CD14-positive monocyte (primary cell): ENCODE measurements at regions not wholly inside any gene's neighbourhood (a gene's known extent, or its start where the extent isn't known, plus 50 kb on each side); places are given as distances from the start of the nearest gene placed in this dataset.

Experiments used
- DNase-seq, 3 donors: peaks; one replicate each; pipeline ENCODE4 v3.0.0-alpha.2; 2011 to 2022
- H2AFZ ChIP-seq: 2 replicates; pipeline ENCODE4 v1.6.0; 2012; ENCODE audit warnings: mild to moderate bottlenecking, low read depth, low read length, inconsistent platforms; ENCODE audit not compliant: insufficient read depth, poor library complexity, severe bottlenecking
- H3K27ac ChIP-seq, 2 donors: 1 replicate in 1 of 2; 2 replicates in 1 of 2; pipeline ENCODE4 v1.5.1; 2012 to 2013; ENCODE audit warnings: low read length in 2 of 2, control low read depth in 1 of 2, inconsistent platforms in 1 of 2, low read depth in 1 of 2, mild to moderate bottlenecking in 1 of 2
- H3K27me3 ChIP-seq, 2 donors: one replicate each; pipeline versions ENCODE4 v1.6.0 to v1.6.1; 2011 to 2013; ENCODE audit warnings: low read length in 2 of 2; ENCODE audit not compliant: control insufficient read depth in 2 of 2, insufficient read depth in 2 of 2
- H3K36me3 ChIP-seq, 2 donors: replicated peaks in 1 of 2; 1 replicate in 1 of 2; 2 replicates in 1 of 2; pipeline versions ENCODE4 v1.5.1 to v1.6.1; 2012 to 2013; ENCODE audit warnings: low read length in 2 of 2, control low read depth in 1 of 2, inconsistent platforms in 1 of 2, mild to moderate bottlenecking in 1 of 2; ENCODE audit not compliant: insufficient read depth in 2 of 2, control insufficient read depth in 1 of 2
- H3K4me1 ChIP-seq, 2 donors: 1 replicate in 1 of 2; 2 replicates in 1 of 2; pipeline versions ENCODE4 v1.5.1 to v1.6.1; 2012 to 2013; ENCODE audit warnings: low read length in 2 of 2, control low read depth in 1 of 2, inconsistent platforms in 1 of 2, mild to moderate bottlenecking in 1 of 2, moderate library complexity in 1 of 2; ENCODE audit not compliant: insufficient read depth in 2 of 2, control insufficient read depth in 1 of 2
- H3K4me2 ChIP-seq: replicated peaks from 2 replicates; pipeline ENCODE3; 2012; ENCODE audit warnings: low read length, moderate library complexity, mild to moderate bottlenecking; ENCODE audit not compliant: poor library complexity, severe bottlenecking; ENCODE audit errors: extremely low read depth
- H3K4me3 ChIP-seq, 3 experiments: fragments of 200-600 bp in 1 of 3; sonication (generic) in 1 of 3; replicated peaks in 1 of 3; 1 replicate in 2 of 3; 2 replicates in 1 of 3; pipeline ENCODE4 v1.5.1; 2011 to 2013; ENCODE audit warnings: low read length in 3 of 3, mild to moderate bottlenecking in 3 of 3, control low read depth in 2 of 3, low read depth in 2 of 3, inconsistent platforms in 1 of 3, moderate library complexity in 1 of 3
- H3K79me2 ChIP-seq: 2 replicates; pipeline ENCODE4 v1.6.0; 2012; ENCODE audit warnings: mild to moderate bottlenecking, control low read depth, inconsistent platforms, low read length, moderate library complexity; ENCODE audit not compliant: insufficient read depth
- H3K9ac ChIP-seq: 2 replicates; pipeline ENCODE4 v1.6.0; 2017; ENCODE audit warnings: low read length, mild to moderate bottlenecking; ENCODE audit not compliant: insufficient read depth, poor library complexity, severe bottlenecking
- H3K9me3 ChIP-seq, 2 donors: replicated peaks in 1 of 2; 1 replicate in 1 of 2; 2 replicates in 1 of 2; pipeline versions ENCODE4 v1.5.1 to v1.6.1; 2012 to 2013; ENCODE audit warnings: low read length in 2 of 2, control low read depth in 1 of 2; ENCODE audit not compliant: control insufficient read depth in 1 of 2, insufficient read depth in 1 of 2
- H4K20me1 ChIP-seq: 2 replicates; pipeline ENCODE4 v1.6.0; 2012; ENCODE audit warnings: mild to moderate bottlenecking, low read length, control low read depth, moderate library complexity; ENCODE audit not compliant: insufficient read depth
- H3K27ac Mint-ChIP-seq, 7 donors: one replicate each; pipeline ENCODE4 v1.8.0; 2020; ENCODE audit warnings: mild to moderate bottlenecking in 7 of 7, mixed read lengths in 7 of 7, moderate library complexity in 6 of 7, inconsistent platforms in 2 of 7
- H3K27me3 Mint-ChIP-seq, 3 donors: one replicate each; pipeline ENCODE4 v1.8.0; 2021 to 2022; ENCODE audit warnings: low read depth in 3 of 3, mild to moderate bottlenecking in 3 of 3, mixed read lengths in 3 of 3, moderate library complexity in 3 of 3, inconsistent platforms in 1 of 3
- H3K36me3 Mint-ChIP-seq, 2 donors: one replicate each; pipeline ENCODE4 v1.8.0; 2020; ENCODE audit warnings: mixed read lengths in 2 of 2, inconsistent platforms in 1 of 2, mild to moderate bottlenecking in 1 of 2
- H3K4me1 Mint-ChIP-seq: one replicate; pipeline ENCODE4 v1.8.0; 2020; ENCODE audit warnings: mild to moderate bottlenecking, mixed read lengths
- H3K4me3 Mint-ChIP-seq, 2 donors: one replicate each; pipeline ENCODE4 v1.8.0; 2020; ENCODE audit warnings: mild to moderate bottlenecking in 2 of 2, mixed read lengths in 2 of 2, moderate library complexity in 1 of 2
- H3K9me3 Mint-ChIP-seq, 7 donors: one replicate each; pipeline ENCODE4 v1.8.0; 2020 to 2022; ENCODE audit warnings: mixed read lengths in 7 of 7, mild to moderate bottlenecking in 6 of 7, moderate library complexity in 6 of 7, inconsistent platforms in 2 of 7
- whole genome bisulfite sequencing: methylation state at CpG from one replicate; pipeline ENCODE4 v1.1.5; 2013; ENCODE audit warnings: missing lambda C conversion rate; ENCODE audit not compliant: insufficient coverage; 5-methylcytosine and 5-hydroxymethylcytosine counted together
- intact Hi-C, 2 donors: fragments of 100-400 bp; cut with micrococcal nuclease; formaldehyde crosslinking; loops; one replicate each; pipeline versions ENCODE4 v1.15.0 to v1.15.1; 2023
- TF ChIP-seq, protein P1 (sequence below): fragments of 200-600 bp; IDR thresholded peaks from one replicate; pipeline ENCODE4 v1.8.0; 2022; ENCODE audit warnings: antibody characterized with exemption, mild to moderate bottlenecking

DNA sequence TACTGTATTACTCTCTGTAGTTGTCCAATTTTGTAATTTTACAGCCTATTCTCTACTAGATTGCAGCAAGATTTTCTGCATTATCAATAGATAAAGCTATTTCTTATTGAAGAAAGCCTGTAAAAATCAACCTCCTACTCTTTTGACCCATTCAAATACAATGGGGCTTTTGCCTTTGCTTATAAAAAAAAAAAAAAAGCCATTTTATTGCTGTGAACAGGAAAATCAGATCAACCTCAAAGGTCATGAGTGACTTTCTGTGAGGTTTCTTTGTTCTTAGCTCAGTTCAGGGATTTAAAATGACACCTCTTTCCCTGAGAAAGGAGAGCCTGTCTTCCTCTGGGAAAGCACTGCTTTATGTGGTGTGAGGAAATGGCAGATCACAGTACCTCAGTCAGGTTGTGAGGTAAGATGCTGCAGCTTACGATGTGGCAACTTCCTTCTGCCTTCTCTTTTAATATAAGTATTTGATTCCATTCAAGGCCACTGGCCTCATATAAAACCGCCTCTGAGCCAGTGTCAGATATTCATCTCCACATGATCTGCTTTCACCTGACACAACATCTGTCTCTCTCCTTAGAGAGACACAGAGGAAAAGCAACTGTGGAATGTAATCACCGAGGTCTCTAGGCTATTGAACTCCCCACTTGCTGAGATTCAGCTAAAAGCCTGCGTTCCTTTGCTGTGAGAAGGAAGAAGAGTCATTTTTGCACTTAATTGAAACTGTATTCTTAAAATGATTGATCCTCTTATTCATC lies 161.5 kb upstream of the MB21D2 start:
- Histone ChIP-seq H3K9ac (no peak overlapping the region), H3K27ac (no peak overlapping the region), H3K4me3 (no peak overlapping the region), H2AFZ (no peak overlapping the region), H4K20me1 (no peaks in the 10 kb centered on the region), H3K4me1 (no peaks in the 10 kb centered on the region), H3K36me3 (no peaks in the 10 kb centered on the region), H3K27me3 (no peaks in the 10 kb centered on the region), H3K9me3 (no peaks in the 10 kb centered on the region), H3K4me2 (no peak overlapping the region), H3K79me2 (no peaks in the 10 kb centered on the region)
- Mint-ChIP-seq H3K27ac (no peak overlapping the region), H3K4me3 (no peak overlapping the region), H3K4me1 (no peaks in the 10 kb centered on the region), H3K9me3 (peaks cover 0 to 7% (median 2%) of the 10 kb centered on the region in 7 donors), H3K36me3 (no peaks in the 10 kb centered on the region), H3K27me3 (peaks cover 0 to 2% (median 0%) of the 10 kb centered on the region in 3 donors)
- DNase-seq, result no peak
- WGBS, result 67% methylated on average over 1 of the region's 4 CpGs
- TF ChIP-seq, protein P1, sequence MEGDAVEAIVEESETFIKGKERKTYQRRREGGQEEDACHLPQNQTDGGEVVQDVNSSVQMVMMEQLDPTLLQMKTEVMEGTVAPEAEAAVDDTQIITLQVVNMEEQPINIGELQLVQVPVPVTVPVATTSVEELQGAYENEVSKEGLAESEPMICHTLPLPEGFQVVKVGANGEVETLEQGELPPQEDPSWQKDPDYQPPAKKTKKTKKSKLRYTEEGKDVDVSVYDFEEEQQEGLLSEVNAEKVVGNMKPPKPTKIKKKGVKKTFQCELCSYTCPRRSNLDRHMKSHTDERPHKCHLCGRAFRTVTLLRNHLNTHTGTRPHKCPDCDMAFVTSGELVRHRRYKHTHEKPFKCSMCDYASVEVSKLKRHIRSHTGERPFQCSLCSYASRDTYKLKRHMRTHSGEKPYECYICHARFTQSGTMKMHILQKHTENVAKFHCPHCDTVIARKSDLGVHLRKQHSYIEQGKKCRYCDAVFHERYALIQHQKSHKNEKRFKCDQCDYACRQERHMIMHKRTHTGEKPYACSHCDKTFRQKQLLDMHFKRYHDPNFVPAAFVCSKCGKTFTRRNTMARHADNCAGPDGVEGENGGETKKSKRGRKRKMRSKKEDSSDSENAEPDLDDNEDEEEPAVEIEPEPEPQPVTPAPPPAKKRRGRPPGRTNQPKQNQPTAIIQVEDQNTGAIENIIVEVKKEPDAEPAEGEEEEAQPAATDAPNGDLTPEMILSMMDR, result no peak
- intact Hi-C loops, result no loop called here

DNA sequence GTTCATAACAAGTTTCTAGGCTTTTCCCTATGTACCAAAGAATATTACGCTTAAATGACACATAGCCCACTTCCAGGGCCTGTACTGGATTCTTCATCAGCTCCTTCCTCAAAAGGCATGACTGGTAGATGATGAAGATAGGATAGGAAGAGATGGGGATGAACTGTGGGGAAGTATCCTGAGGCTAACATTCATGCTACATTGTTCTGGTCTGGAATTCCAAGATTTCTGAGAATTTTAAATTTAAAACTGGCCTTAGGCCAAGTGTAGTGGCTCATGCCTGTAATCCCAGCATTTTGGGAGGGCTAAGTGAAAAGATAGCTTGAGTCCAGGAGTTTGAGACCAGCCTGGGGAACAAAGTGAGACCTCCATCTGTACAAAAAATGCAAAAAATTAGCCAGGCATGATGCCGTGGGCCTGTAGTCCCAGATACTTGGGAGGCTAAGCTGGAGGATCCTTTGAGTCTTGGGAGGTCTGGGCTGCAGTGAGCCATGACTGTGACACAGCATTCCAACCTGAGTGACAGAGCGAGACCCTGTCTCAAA lies 160.1 kb upstream of the PLAAT1 start:
- no peaks in the 10 kb centered on the region for H4K20me1 ChIP-seq
- no peak overlapping the region for H2AFZ ChIP-seq
- no peaks in the 10 kb centered on the region for H3K27me3 ChIP-seq
- no peaks in the 10 kb centered on the region for H3K4me1 ChIP-seq
- no peak overlapping the region for H3K9ac ChIP-seq
- no peaks in the 10 kb centered on the region for H3K27me3 Mint-ChIP-seq
- H3K4me1 Mint-ChIP-seq, result no peaks in the 10 kb centered on the region
- intact Hi-C loops, result no loop called here
- H3K36me3 ChIP-seq, result no peaks in the 10 kb centered on the region
- no peak overlapping the region for H3K4me3 Mint-ChIP-seq
- no peaks in the 10 kb centered on the region for H3K36me3 Mint-ChIP-seq
- H3K4me2 ChIP-seq, result no peak overlapping the region
- H3K9me3 ChIP-seq, result no peaks in the 10 kb centered on the region
- H3K27ac Mint-ChIP-seq, result no peak overlapping the region
- H3K4me3 ChIP-seq, result no peak overlapping the region
- TF ChIP-seq, protein P1, result no peak
- H3K27ac ChIP-seq, result no peak overlapping the region
- no peaks in the 10 kb centered on the region for H3K79me2 ChIP-seq
- no peak for DNase-seq
- no CpG with 5 or more reads among the region's 3 CpGs for WGBS
- H3K9me3 Mint-ChIP-seq, result peaks cover 0 to 7% (median 2%) of the 10 kb centered on the region in 7 donors
